ENCODE measurements at regions not wholly inside any gene's neighbourhood (a gene's known extent, or its start where the extent isn't known, plus 50 kb on each side); places are given as distances from the start of the nearest gene placed in this dataset.

GRCh38 chr9:118533850-118534249, 829.6 kb downstream of the TLR4 start:
- 3% methylated on average over 3 of the region's 3 CpGs for WGBS (ENCODE audit: insufficient coverage, insufficient replicate concordance, low lambda C conversion rate, missing lambda C conversion rate)
- Histone ChIP-seq H3K4me3 (no peak overlapping the region), H3K9ac (ENCODE audit: control insufficient read depth, insufficient read depth, low read length) (no peak overlapping the region), H3K36me3 (ENCODE audit: control insufficient read depth in 2 of 2, insufficient read depth in 2 of 2, low read length in 1 of 2) (no peaks in the 10 kb centered on the region), H3K4me2 (ENCODE audit: control insufficient read depth, insufficient read depth) (no peak overlapping the region), H4K20me1 (ENCODE audit: control insufficient read depth, insufficient read depth) (no peaks in the 10 kb centered on the region), H3K27me3 (replicated peaks in 1 of 2; ENCODE audit: control insufficient read depth in 2 of 2, insufficient read depth in 2 of 2, low read length in 1 of 2) (no peaks in the 10 kb centered on the region), H3K27ac (ENCODE audit: control insufficient read depth, insufficient read depth) (no peak overlapping the region), H3K79me2 (ENCODE audit: control insufficient read depth, insufficient read depth, low read length) (no peaks in the 10 kb centered on the region), H3K9me3 (replicated peaks; ENCODE audit: control insufficient read depth, insufficient read depth, low read length) (no peaks in the 10 kb centered on the region), H2AFZ (ENCODE audit: control insufficient read depth, low read depth, low read length) (no peak overlapping the region), H3K4me1 (ENCODE audit: control insufficient read depth, insufficient read depth, low read length) (no peaks in the 10 kb centered on the region)
- POLR2A ChIA-PET = no interaction called here
- in situ Hi-C loops (cut with MboI) = no loop called here
- SMC1A ChIA-PET (ENCODE audit: uncharacterized antibody, unreplicated experiment) = no interaction called here
- RAD21 ChIA-PET (ENCODE audit: unreplicated experiment) = no interaction called here
- FAIRE-seq (no peak), DNase-seq (ENCODE audit: low read depth, low spot score) (no peak), ATAC-seq (no peak)
- CTCF ChIA-PET = no interaction called here
- TF ChIP-seq MLLT1 (IDR thresholded peaks at IDR 0.05) (no peak), KLF5 (IDR thresholded peaks at IDR 0.05; ENCODE audit: partially characterized antibody) (no peak), PAX5 (IDR thresholded peaks at IDR 0.05; ENCODE audit: borderline replicate concordance, low read depth, low read length) (no peak)
- TF ChIP-seq, protein P1, sequence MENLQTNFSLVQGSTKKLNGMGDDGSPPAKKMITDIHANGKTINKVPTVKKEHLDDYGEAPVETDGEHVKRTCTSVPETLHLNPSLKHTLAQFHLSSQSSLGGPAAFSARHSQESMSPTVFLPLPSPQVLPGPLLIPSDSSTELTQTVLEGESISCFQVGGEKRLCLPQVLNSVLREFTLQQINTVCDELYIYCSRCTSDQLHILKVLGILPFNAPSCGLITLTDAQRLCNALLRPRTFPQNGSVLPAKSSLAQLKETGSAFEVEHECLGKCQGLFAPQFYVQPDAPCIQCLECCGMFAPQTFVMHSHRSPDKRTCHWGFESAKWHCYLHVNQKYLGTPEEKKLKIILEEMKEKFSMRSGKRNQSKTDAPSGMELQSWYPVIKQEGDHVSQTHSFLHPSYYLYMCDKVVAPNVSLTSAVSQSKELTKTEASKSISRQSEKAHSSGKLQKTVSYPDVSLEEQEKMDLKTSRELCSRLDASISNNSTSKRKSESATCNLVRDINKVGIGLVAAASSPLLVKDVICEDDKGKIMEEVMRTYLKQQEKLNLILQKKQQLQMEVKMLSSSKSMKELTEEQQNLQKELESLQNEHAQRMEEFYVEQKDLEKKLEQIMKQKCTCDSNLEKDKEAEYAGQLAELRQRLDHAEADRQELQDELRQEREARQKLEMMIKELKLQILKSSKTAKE (IDR thresholded peaks at IDR 0.05; ENCODE audit: low read depth, poor library complexity, severe bottlenecking) = no peak
- TF ChIP-seq, protein P2, sequence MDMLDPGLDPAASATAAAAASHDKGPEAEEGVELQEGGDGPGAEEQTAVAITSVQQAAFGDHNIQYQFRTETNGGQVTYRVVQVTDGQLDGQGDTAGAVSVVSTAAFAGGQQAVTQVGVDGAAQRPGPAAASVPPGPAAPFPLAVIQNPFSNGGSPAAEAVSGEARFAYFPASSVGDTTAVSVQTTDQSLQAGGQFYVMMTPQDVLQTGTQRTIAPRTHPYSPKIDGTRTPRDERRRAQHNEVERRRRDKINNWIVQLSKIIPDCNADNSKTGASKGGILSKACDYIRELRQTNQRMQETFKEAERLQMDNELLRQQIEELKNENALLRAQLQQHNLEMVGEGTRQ (IDR thresholded peaks at IDR 0.05; ENCODE audit: borderline replicate concordance, low read depth, low read length) = no peak
- no TSS peak for BruUV-seq (replicated peaks)
- intact Hi-C loops (cut with micrococcal nuclease; ENCODE audit: unreplicated experiment) = no loop called here

All from GM12878 (cell line).